Neural progenitor cell (in vitro differentiated cells): ENCODE measurements at regions not wholly inside any gene's neighbourhood (a gene's known extent, or its start where the extent isn't known, plus 50 kb on each side); places are given as distances from the start of the nearest gene placed in this dataset.

Source experiments
- CTCF ChIP-seq: fragments of 200-600 bp; sonication (generic); IDR thresholded peaks from 2 replicates; pipeline ENCODE4 v1.5.1; 2017; ENCODE audit warnings: antibody characterized with exemption, mild to moderate bottlenecking
- EZH2 ChIP-seq: fragments of 200-600 bp; sonication (generic); IDR thresholded peaks from 2 replicates; pipeline ENCODE4 v1.6.1; 2017; ENCODE audit warnings: antibody characterized with exemption, mild to moderate bottlenecking, moderate library complexity

DNA sequence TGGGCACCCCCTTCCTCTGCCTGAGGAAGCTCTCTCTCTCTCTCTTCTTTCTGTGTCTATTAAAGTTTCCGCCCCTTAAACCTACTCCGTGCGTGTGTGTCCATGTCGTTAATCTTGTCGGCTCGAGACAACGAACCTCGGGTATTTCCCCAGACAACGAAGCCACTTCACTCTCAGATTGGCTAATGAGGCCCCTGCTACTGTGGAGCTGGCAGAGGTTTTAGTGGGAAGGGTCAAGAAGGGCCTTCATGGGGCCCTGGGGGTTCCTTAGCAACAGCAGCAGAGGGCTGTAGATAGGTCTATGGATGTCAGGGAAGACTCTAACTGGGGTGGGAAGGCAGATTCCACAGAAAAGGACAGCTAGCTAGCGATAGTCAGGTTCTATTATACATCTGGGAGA, 239.8 kb upstream of the RAB4A start:
- TF ChIP-seq CTCF, result no peak
- no peak for TF ChIP-seq EZH2
